Cardiac muscle cell (in vitro differentiated cells and primary cell): ENCODE measurements at regions not wholly inside any gene's neighbourhood (a gene's known extent, or its start where the extent isn't known, plus 50 kb on each side); places are given as distances from the start of the nearest gene placed in this dataset.

Source experiments
- DNase-seq, 2 donors: peaks; one replicate each; pipeline versions ENCODE4 v3.0.0 to v3.0.0-alpha.2; 2010 to 2017; ENCODE audit warnings: low read depth in 1 of 2, low spot score in 1 of 2
- H3K27ac ChIP-seq: fragments of 200-600 bp; sonication (generic); 2 replicates; pipeline ENCODE4 v1.5.1; 2016
- H3K27me3 ChIP-seq: fragments of 200-600 bp; sonication (generic); 2 replicates; pipeline ENCODE4 v1.6.0; 2016; ENCODE audit warnings: control low read depth
- H3K36me3 ChIP-seq: fragments of 200-600 bp; sonication (generic); 2 replicates; pipeline ENCODE4 v1.5.1; 2016; ENCODE audit warnings: control low read depth
- H3K4me1 ChIP-seq: fragments of 200-600 bp; sonication (generic); 2 replicates; pipeline ENCODE4 v1.8.1; 2017; ENCODE audit warnings: low read depth, mild to moderate bottlenecking, mixed run types
- H3K4me3 ChIP-seq: fragments of 200-600 bp; sonication (generic); 2 replicates; pipeline ENCODE4 v1.5.1; 2016; ENCODE audit warnings: mild to moderate bottlenecking
- H3K9me3 ChIP-seq: fragments of 200-600 bp; sonication (generic); 2 replicates; pipeline ENCODE4 v1.5.1; 2017; ENCODE audit warnings: low read depth, mild to moderate bottlenecking, control low read depth
- CTCF ChIP-seq: IDR thresholded peaks from 2 replicates; pipeline ENCODE4 v1.5.1; 2012; ENCODE audit warnings: low read depth, mild to moderate bottlenecking, low read length

GRCh38 chr2:44051593-44052347 lies 56.0 kb upstream of the LRPPRC start:
- DNase-seq, result no peak

GRCh38 chr2:44052584-44052983 lies 56.8 kb upstream of the LRPPRC start:
- Histone ChIP-seq H3K36me3 (no peaks in the 10 kb centered on the region), H3K4me1 (no peaks in the 10 kb centered on the region), H3K9me3 (no peaks in the 10 kb centered on the region), H3K27ac (no peak overlapping the region), H3K27me3 (no peaks in the 10 kb centered on the region), H3K4me3 (no peak overlapping the region)
- TF ChIP-seq CTCF, result no peak
- DNase-seq, result no peak

More at GRCh38 chr2:44051593-44052347, 56.0 kb upstream of the LRPPRC start:
- H3K4me3 ChIP-seq, result no peak overlapping the region
- no peaks in the 10 kb centered on the region for H3K27me3 ChIP-seq
- TF ChIP-seq CTCF, result no peak
- H3K36me3 ChIP-seq, result no peaks in the 10 kb centered on the region
- no peaks in the 10 kb centered on the region for H3K9me3 ChIP-seq
- H3K4me1 ChIP-seq, result no peaks in the 10 kb centered on the region
- no peak overlapping the region for H3K27ac ChIP-seq

DNA sequence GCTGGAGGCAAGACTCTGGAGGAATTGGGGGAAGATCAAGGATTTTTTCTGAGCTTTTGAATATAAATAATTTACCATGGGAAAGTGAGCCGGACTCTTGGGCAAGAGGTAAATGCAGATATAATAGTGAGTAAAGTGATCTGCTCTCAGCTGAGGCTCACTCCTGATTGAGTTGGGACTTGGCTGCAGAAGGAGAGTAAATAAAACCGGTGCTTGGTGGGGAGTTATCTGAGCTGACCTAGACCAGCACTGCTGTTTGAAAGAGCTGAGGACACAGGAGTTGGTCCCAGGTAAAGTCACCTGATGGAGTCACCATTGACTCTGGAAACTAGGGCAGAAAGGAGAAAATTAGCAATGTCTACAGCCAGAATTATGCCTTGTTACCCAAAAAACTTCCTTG lies 57.3 kb upstream of the LRPPRC start:
- TF ChIP-seq CTCF, result no peak
- no peak for DNase-seq
- H3K4me3 ChIP-seq, result no peak overlapping the region
- no peak overlapping the region for H3K27ac ChIP-seq
- H3K4me1 ChIP-seq, result no peaks in the 10 kb centered on the region
- no peaks in the 10 kb centered on the region for H3K36me3 ChIP-seq
- H3K9me3 ChIP-seq, result no peaks in the 10 kb centered on the region
- no peaks in the 10 kb centered on the region for H3K27me3 ChIP-seq

GRCh38 chr2:44053456-44053855 lies 57.7 kb upstream of the LRPPRC start:
- DNase-seq, result no peak
- Histone ChIP-seq H3K4me3 (no peak overlapping the region), H3K9me3 (no peaks in the 10 kb centered on the region), H3K36me3 (no peaks in the 10 kb centered on the region), H3K27ac (no peak overlapping the region), H3K27me3 (no peaks in the 10 kb centered on the region), H3K4me1 (no peaks in the 10 kb centered on the region)
- no peak for TF ChIP-seq CTCF

DNA sequence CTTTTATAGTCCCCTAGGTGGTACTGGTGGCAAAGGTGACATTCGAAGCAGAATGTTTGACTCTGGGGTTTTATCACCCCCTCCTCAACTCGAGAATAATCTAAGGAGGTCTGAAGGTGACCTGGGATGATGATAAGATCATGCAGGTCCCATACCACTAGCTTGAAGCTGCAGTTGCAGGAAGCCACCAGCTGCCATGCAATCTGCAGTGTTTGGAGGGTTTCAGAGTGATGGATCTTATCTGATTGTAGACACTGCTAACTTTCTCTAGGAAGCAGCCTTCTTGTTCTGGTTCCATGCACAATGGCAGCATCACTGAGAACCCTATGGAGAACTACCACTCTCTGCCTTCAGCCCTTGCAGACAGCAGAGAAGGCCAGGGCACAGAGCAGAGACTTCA lies 59.4 kb upstream of the LRPPRC start:
- no peak for DNase-seq
- Histone ChIP-seq H3K9me3 (no peaks in the 10 kb centered on the region), H3K4me3 (no peak overlapping the region), H3K4me1 (no peaks in the 10 kb centered on the region), H3K27me3 (no peaks in the 10 kb centered on the region), H3K36me3 (no peaks in the 10 kb centered on the region), H3K27ac (no peak overlapping the region)
- TF ChIP-seq CTCF, result no peak
